Neural progenitor cell (in vitro differentiated cells): ENCODE measurements at regions not wholly inside any gene's neighbourhood (a gene's known extent, or its start where the extent isn't known, plus 50 kb on each side); places are given as distances from the start of the nearest gene placed in this dataset.
"Not testable (repeated sequence)": the region's sequence is repeated elsewhere in the genome, so short reads cannot be mapped to it uniquely, and the experiment has no call there.

Experiments used
- DNase-seq: peaks from one replicate; pipeline ENCODE4 v3.0.0-alpha.2; 2016; ENCODE audit warnings: low spot score
- H2AFZ ChIP-seq: fragments of 200-600 bp; sonication (generic); replicated peaks from 2 replicates; pipeline ENCODE4 v1.6.1; 2016; ENCODE audit warnings: antibody characterized with exemption
- H3F3A ChIP-seq: fragments of 200-600 bp; sonication (generic); 2 replicates; pipeline ENCODE4 v1.6.1; 2016; ENCODE audit warnings: antibody characterized with exemption, low read depth
- H3K27ac ChIP-seq: fragments of 200-600 bp; sonication (generic); 2 replicates; pipeline ENCODE4 v1.5.1; 2016; ENCODE audit warnings: mild to moderate bottlenecking
- H3K27me3 ChIP-seq: fragments of 200-600 bp; sonication (generic); 2 replicates; pipeline ENCODE4 v1.6.1; 2016; ENCODE audit warnings: mild to moderate bottlenecking, moderate library complexity
- H3K36me3 ChIP-seq: fragments of 200-600 bp; sonication (generic); 2 replicates; pipeline ENCODE4 v1.5.1; 2016
- H3K4me1 ChIP-seq: fragments of 200-600 bp; sonication (generic); 2 replicates; pipeline ENCODE4 v1.6.1; 2016; ENCODE audit warnings: mixed run types
- H3K4me2 ChIP-seq: fragments of 200-600 bp; sonication (generic); 2 replicates; pipeline ENCODE4 v1.6.1; 2016
- H3K4me3 ChIP-seq: fragments of 200-600 bp; sonication (generic); 2 replicates; pipeline ENCODE4 v1.5.1; 2016
- H3K79me2 ChIP-seq: fragments of 200-600 bp; sonication (generic); 2 replicates; pipeline ENCODE4 v1.6.1; 2016; ENCODE audit warnings: low read depth
- H3K9ac ChIP-seq: fragments of 200-600 bp; sonication (generic); 2 replicates; pipeline ENCODE4 v1.6.1; 2016
- H3K9me3 ChIP-seq: fragments of 200-600 bp; sonication (generic); 2 replicates; pipeline ENCODE4 v1.5.1; 2016; ENCODE audit warnings: low read depth
- H4K20me1 ChIP-seq: fragments of 200-600 bp; sonication (generic); 2 replicates; pipeline ENCODE4 v1.6.1; 2016; ENCODE audit warnings: low read depth
- H3K27ac Mint-ChIP-seq: 3 replicates; pipeline ENCODE4 v1.8.0; 2021; ENCODE audit warnings: mixed read lengths
- H3K27me3 Mint-ChIP-seq: 2 replicates; pipeline ENCODE4 v1.8.0; 2022; ENCODE audit warnings: low read depth, mild to moderate bottlenecking, inconsistent platforms, moderate library complexity, mixed read lengths; ENCODE audit not compliant: insufficient read depth
- H3K36me3 Mint-ChIP-seq: 3 replicates; pipeline ENCODE4 v1.8.0; 2021; ENCODE audit warnings: mixed read lengths
- H3K4me1 Mint-ChIP-seq: 3 replicates; pipeline ENCODE4 v1.8.0; 2021; ENCODE audit warnings: mixed read lengths
- H3K4me3 Mint-ChIP-seq: 3 replicates; pipeline ENCODE4 v1.8.0; 2021; ENCODE audit warnings: mild to moderate bottlenecking, moderate library complexity, mixed read lengths
- H3K9me3 Mint-ChIP-seq: 3 replicates; pipeline ENCODE4 v1.8.0; 2020; ENCODE audit warnings: mixed read lengths
- CTCF ChIP-seq: fragments of 200-600 bp; sonication (generic); IDR thresholded peaks from 2 replicates; pipeline ENCODE4 v1.5.1; 2017; ENCODE audit warnings: antibody characterized with exemption, mild to moderate bottlenecking
- EZH2 ChIP-seq: fragments of 200-600 bp; sonication (generic); IDR thresholded peaks from 2 replicates; pipeline ENCODE4 v1.6.1; 2017; ENCODE audit warnings: antibody characterized with exemption, mild to moderate bottlenecking, moderate library complexity
- EZH2phosphoT487 ChIP-seq: fragments of 200-600 bp; sonication (generic); IDR thresholded peaks from 2 replicates; pipeline ENCODE4 v1.6.1; 2017; ENCODE audit warnings: antibody characterized with exemption

- Mint-ChIP-seq H3K36me3 (no peaks in the 10 kb centered on the region), H3K4me3 (no peak overlapping the region), H3K27me3 (no peaks in the 10 kb centered on the region), H3K9me3 (no peaks in the 10 kb centered on the region), H3K27ac (no peak overlapping the region), H3K4me1 (no peaks in the 10 kb centered on the region)
- Histone ChIP-seq H3K79me2 (no peaks in the 10 kb centered on the region), H3K4me2 (no peak overlapping the region), H3K4me1 (no peaks in the 10 kb centered on the region), H3K36me3 (no peaks in the 10 kb centered on the region), H3K9me3 (no peaks in the 10 kb centered on the region), H3K27me3 (no peaks in the 10 kb centered on the region), H3K9ac (no peak overlapping the region), H4K20me1 (no peaks in the 10 kb centered on the region), H3F3A (no peaks in the 10 kb centered on the region), H3K27ac (no peak overlapping the region), H3K4me3 (no peak overlapping the region), H2AFZ (no peak overlapping the region)
- no peak for DNase-seq
- no peak for TF ChIP-seq CTCF
- no peak for TF ChIP-seq EZH2
- no peak for TF ChIP-seq EZH2phosphoT487
These were observed 235.7 kb upstream of the TARS1 start for GRCh38 chr5:33205079-33205478.

GRCh38 chr5:33205727-33206410 lies 234.9 kb upstream of the TARS1 start:
- TF ChIP-seq EZH2, result no peak
- H2AFZ ChIP-seq, result no peak overlapping the region

GRCh38 chr5:33206962-33207506 lies 233.7 kb upstream of the TARS1 start:
- Histone ChIP-seq H2AFZ (no peak overlapping the region), H3K27me3 (no peaks in the 10 kb centered on the region), H3K27ac (no peak overlapping the region), H3K4me3 (no peak overlapping the region), H3K9ac (no peak overlapping the region), H3F3A (no peaks in the 10 kb centered on the region), H3K9me3 (no peaks in the 10 kb centered on the region), H3K36me3 (no peaks in the 10 kb centered on the region), H3K4me1 (no peaks in the 10 kb centered on the region), H3K4me2 (no peak overlapping the region), H4K20me1 (no peaks in the 10 kb centered on the region), H3K79me2 (no peaks in the 10 kb centered on the region)
- DNase-seq, result no peak
- Mint-ChIP-seq H3K27ac (no peak overlapping the region), H3K4me1 (no peaks in the 10 kb centered on the region), H3K9me3 (no peaks in the 10 kb centered on the region), H3K4me3 (no peak overlapping the region), H3K27me3 (no peaks in the 10 kb centered on the region), H3K36me3 (no peaks in the 10 kb centered on the region)
- TF ChIP-seq CTCF, result no peak
- no peak for TF ChIP-seq EZH2phosphoT487
- no peak for TF ChIP-seq EZH2

More at GRCh38 chr5:33205727-33206410, 234.9 kb upstream of the TARS1 start:
- Histone ChIP-seq H3K4me1 (no peaks in the 10 kb centered on the region), H3K27me3 (no peaks in the 10 kb centered on the region), H3K4me2 (no peak overlapping the region), H3K4me3 (no peak overlapping the region), H3K79me2 (no peaks in the 10 kb centered on the region), H3K36me3 (no peaks in the 10 kb centered on the region), H3F3A (no peaks in the 10 kb centered on the region), H3K9me3 (no peaks in the 10 kb centered on the region), H3K9ac (no peak overlapping the region), H4K20me1 (no peaks in the 10 kb centered on the region), H3K27ac (no peak overlapping the region)
- no peak overlapping the region for H3K4me3 Mint-ChIP-seq
- H3K27me3 Mint-ChIP-seq, result no peaks in the 10 kb centered on the region
- no peaks in the 10 kb centered on the region for H3K4me1 Mint-ChIP-seq
- no peaks in the 10 kb centered on the region for H3K36me3 Mint-ChIP-seq
- no peak overlapping the region for H3K27ac Mint-ChIP-seq
- no peaks in the 10 kb centered on the region for H3K9me3 Mint-ChIP-seq
- no peak for DNase-seq

GRCh38 chr5:33209252-33209651 lies 231.5 kb upstream of the TARS1 start:
- Mint-ChIP-seq H3K4me1 (no peaks in the 10 kb centered on the region), H3K4me3 (no peak overlapping the region), H3K27ac (no peak overlapping the region), H3K36me3 (no peaks in the 10 kb centered on the region), H3K27me3 (no peaks in the 10 kb centered on the region), H3K9me3 (no peaks in the 10 kb centered on the region)
- Histone ChIP-seq H3K27me3 (no peaks in the 10 kb centered on the region), H3K9me3 (no peaks in the 10 kb centered on the region), H2AFZ (no peak overlapping the region), H3K4me1 (no peaks in the 10 kb centered on the region), H3F3A (no peaks in the 10 kb centered on the region), H4K20me1 (no peaks in the 10 kb centered on the region), H3K4me2 (no peak overlapping the region), H3K27ac (no peak overlapping the region), H3K36me3 (no peaks in the 10 kb centered on the region), H3K9ac (no peak overlapping the region), H3K4me3 (no peak overlapping the region), H3K79me2 (no peaks in the 10 kb centered on the region)
- DNase-seq, result no peak
- no peak for TF ChIP-seq EZH2phosphoT487
- no peak for TF ChIP-seq CTCF
- no peak for TF ChIP-seq EZH2

- H3K9me3 Mint-ChIP-seq, H3F3A ChIP-seq, H3K4me2 ChIP-seq, H3K27me3 Mint-ChIP-seq, H3K27ac ChIP-seq, H3K4me3 ChIP-seq, H3K36me3 Mint-ChIP-seq, H2AFZ ChIP-seq, H4K20me1 ChIP-seq, DNase-seq, H3K4me1 Mint-ChIP-seq, H3K9me3 ChIP-seq, H3K9ac ChIP-seq, H3K4me1 ChIP-seq, H3K27me3 ChIP-seq, H3K27ac Mint-ChIP-seq, H3K36me3 ChIP-seq, H3K4me3 Mint-ChIP-seq, H3K79me2 ChIP-seq: not testable (repeated sequence)
These were observed 230.5 kb upstream of the TARS1 start for GRCh38 chr5:33210221-33210620.
